ENCODE measurements at regions not wholly inside any gene's neighbourhood (a gene's known extent, or its start where the extent isn't known, plus 50 kb on each side); places are given as distances from the start of the nearest gene placed in this dataset.

DNA sequence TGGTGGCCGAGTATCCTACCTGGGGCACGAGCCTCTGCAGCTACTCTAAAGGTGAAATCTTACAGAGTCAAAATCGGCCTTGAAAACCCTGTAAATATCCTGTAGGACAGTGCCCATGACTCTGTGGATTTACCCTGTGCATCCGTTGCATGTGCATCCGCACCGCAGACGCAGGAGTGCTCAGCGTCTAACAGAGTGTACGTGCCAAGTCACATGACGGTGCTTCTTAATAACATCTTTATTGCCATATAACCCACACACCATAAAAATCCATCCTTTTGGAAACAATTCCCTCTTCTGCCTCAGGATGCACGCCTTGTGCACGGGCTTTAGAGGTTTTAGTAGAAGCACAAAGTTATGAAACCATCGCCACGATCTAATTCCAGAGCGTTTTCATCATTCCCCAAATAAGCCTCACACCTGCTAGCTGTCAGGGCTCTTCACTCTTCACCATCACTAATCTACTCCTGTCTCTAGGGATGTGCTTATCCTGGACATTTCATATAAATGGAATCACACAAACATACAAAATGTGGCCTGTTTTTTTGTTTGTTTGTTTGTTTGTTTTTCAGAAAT lies 384.5 kb upstream of the SULF2 start:
- DNase-seq (ENCODE audit: low read depth) = no peak
- no peak overlapping the region for H3K4me3 ChIP-seq (replicated peaks; ENCODE audit: low read depth, low read length)
- TF ChIP-seq, protein P1, sequence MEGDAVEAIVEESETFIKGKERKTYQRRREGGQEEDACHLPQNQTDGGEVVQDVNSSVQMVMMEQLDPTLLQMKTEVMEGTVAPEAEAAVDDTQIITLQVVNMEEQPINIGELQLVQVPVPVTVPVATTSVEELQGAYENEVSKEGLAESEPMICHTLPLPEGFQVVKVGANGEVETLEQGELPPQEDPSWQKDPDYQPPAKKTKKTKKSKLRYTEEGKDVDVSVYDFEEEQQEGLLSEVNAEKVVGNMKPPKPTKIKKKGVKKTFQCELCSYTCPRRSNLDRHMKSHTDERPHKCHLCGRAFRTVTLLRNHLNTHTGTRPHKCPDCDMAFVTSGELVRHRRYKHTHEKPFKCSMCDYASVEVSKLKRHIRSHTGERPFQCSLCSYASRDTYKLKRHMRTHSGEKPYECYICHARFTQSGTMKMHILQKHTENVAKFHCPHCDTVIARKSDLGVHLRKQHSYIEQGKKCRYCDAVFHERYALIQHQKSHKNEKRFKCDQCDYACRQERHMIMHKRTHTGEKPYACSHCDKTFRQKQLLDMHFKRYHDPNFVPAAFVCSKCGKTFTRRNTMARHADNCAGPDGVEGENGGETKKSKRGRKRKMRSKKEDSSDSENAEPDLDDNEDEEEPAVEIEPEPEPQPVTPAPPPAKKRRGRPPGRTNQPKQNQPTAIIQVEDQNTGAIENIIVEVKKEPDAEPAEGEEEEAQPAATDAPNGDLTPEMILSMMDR (IDR thresholded peaks at IDR 0.05; ENCODE audit: low read length, missing control alignments) = no peak

DNA sequence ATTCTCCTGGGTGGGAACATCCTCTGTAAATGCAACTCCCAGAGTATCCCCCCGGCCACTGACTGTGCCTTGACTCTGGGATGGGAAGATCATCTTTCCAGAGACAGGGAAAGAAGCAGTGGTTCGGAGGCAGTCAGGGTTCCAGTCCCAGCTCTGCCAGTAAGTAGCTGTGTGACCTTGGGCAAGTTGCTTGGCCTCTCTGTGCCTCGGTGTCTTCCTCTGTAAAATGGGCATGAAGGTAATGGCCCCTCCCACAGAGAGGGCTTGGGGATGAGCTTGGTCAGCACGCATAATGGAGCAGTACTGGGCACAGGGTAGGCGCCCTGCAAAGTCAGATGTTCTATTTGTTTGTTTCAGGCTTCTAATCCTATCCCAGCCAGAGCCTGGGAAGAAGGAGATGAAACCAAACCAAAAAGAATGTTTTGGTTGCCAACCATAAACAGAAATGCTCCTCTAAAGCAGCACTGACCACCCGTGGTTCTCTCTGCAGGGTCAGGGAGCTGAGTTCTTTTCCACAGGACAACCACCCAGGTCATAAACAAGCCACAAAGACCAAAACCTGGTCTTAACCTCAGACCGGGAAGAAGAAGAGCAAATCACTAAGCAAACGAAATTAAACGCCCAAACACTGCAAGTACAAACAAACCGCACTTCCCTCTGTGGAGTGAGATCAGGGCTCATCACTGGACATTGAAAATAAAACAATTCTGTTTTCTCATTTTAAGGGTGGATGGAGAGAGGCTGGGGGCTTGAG lies 381.0 kb upstream of the SULF2 start:
- no peak for DNase-seq (ENCODE audit: low read depth)
- TF ChIP-seq, protein P1 (IDR thresholded peaks at IDR 0.05; ENCODE audit: low read length, missing control alignments) = no peak
- no peak overlapping the region for H3K4me3 ChIP-seq (replicated peaks; ENCODE audit: low read depth, low read length)

DNA sequence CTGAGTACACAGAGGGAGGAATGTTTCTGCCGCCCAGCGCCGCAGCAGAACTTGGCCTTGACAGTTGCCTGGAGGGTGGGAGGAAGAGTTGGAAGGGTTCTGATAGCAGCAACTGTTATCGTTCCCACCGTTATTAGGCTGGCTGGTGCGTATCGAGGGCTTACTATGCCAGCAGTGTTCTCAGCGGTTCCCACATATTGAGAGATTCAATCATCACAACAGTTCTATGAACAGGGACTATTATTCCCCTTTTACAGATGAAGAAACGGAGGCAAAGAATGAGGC lies 380.1 kb upstream of the SULF2 start:
- TF ChIP-seq, protein P1 (IDR thresholded peaks at IDR 0.05; ENCODE audit: low read length, missing control alignments) = no peak
- H3K4me3 ChIP-seq (replicated peaks; ENCODE audit: low read depth, low read length) = no peak overlapping the region
- DNase-seq (ENCODE audit: low read depth) = no peak

- no peak for DNase-seq (ENCODE audit: low read depth)
- H3K4me3 ChIP-seq (replicated peaks; ENCODE audit: low read depth, low read length) = no peak overlapping the region
- TF ChIP-seq, protein P1 (IDR thresholded peaks at IDR 0.05; ENCODE audit: low read length, missing control alignments) = no peak
These were observed 379.5 kb upstream of the SULF2 start for GRCh38 chr20:48164566-48165400.

DNA sequence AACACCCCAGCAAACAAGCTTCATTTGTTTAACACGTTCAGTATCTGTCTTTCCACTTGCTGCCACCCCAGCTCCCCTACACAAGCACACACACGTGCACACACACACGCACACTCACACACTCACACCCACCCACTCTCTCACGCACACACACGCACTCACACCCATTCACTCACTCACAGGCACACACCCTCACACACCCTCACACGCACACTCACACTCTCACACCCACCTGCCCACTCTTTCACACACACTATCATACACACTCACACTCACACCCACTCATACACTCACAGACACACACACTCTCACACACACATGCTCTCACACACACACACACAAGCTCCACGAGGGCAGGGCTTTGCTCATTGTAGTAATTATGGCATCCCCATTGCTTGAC lies 378.8 kb upstream of the SULF2 start:
- no peak overlapping the region for H3K4me3 ChIP-seq (replicated peaks; ENCODE audit: low read depth, low read length)
- DNase-seq (ENCODE audit: low read depth) = no peak
- TF ChIP-seq, protein P1 (IDR thresholded peaks at IDR 0.05; ENCODE audit: low read length, missing control alignments) = no peak

- TF ChIP-seq, protein P1 (IDR thresholded peaks at IDR 0.05; ENCODE audit: low read length, missing control alignments) = no peak
- no peak for DNase-seq (ENCODE audit: low read depth)
- no peak overlapping the region for H3K4me3 ChIP-seq (replicated peaks; ENCODE audit: low read depth, low read length)
These were observed 378.2 kb upstream of the SULF2 start for GRCh38 chr20:48163505-48163904.

Data from fibroblast of pulmonary artery (primary cell).